Panc1 (cell line): ENCODE measurements at regions not wholly inside any gene's neighbourhood (a gene's known extent, or its start where the extent isn't known, plus 50 kb on each side); places are given as distances from the start of the nearest gene placed in this dataset.

ENCODE experiments used
- POLR2AphosphoS5 ChIP-seq: IDR thresholded peaks from 2 replicates; pipeline ENCODE4 v1.6.1; 2012; ENCODE audit warnings: mild to moderate bottlenecking, low read depth, low read length, moderate library complexity
- TF ChIP-seq, protein P1 (sequence below): fragments of 450-650 bp; IDR thresholded peaks from 2 replicates; pipeline ENCODE4 v1.5.1; 2017; ENCODE audit warnings: mild to moderate bottlenecking
- TF ChIP-seq, protein P2 (sequence below), 2 experiments: IDR thresholded peaks; 2 replicates each; pipeline ENCODE4 v1.6.1; 2011 to 2012; ENCODE audit warnings: low read depth in 2 of 2, control low read depth in 1 of 2, low read length in 1 of 2, mild to moderate bottlenecking in 1 of 2, moderate library complexity in 1 of 2; ENCODE audit not compliant: insufficient read depth in 1 of 2

DNA sequence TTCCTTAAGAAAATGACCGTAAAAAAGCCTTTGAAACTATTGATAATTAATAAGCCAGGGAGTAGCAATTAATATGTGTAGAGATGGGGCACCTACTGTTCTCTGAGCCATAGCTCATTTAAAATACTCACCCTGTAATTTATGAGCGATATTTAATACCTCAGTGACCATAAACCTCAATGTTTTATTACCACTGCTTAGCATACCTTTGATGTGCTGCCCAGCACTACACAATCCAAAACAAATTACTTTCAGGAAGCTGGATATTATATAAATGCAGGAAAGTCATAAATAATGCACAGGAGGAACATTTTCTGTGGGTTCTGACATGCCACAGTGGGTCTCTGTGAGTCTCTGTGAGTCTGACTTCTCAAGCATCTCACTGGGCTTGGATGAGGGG, 166.1 kb upstream of the RPL34 start:
- TF ChIP-seq, protein P1, sequence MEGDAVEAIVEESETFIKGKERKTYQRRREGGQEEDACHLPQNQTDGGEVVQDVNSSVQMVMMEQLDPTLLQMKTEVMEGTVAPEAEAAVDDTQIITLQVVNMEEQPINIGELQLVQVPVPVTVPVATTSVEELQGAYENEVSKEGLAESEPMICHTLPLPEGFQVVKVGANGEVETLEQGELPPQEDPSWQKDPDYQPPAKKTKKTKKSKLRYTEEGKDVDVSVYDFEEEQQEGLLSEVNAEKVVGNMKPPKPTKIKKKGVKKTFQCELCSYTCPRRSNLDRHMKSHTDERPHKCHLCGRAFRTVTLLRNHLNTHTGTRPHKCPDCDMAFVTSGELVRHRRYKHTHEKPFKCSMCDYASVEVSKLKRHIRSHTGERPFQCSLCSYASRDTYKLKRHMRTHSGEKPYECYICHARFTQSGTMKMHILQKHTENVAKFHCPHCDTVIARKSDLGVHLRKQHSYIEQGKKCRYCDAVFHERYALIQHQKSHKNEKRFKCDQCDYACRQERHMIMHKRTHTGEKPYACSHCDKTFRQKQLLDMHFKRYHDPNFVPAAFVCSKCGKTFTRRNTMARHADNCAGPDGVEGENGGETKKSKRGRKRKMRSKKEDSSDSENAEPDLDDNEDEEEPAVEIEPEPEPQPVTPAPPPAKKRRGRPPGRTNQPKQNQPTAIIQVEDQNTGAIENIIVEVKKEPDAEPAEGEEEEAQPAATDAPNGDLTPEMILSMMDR: no peak
- TF ChIP-seq, protein P2, sequence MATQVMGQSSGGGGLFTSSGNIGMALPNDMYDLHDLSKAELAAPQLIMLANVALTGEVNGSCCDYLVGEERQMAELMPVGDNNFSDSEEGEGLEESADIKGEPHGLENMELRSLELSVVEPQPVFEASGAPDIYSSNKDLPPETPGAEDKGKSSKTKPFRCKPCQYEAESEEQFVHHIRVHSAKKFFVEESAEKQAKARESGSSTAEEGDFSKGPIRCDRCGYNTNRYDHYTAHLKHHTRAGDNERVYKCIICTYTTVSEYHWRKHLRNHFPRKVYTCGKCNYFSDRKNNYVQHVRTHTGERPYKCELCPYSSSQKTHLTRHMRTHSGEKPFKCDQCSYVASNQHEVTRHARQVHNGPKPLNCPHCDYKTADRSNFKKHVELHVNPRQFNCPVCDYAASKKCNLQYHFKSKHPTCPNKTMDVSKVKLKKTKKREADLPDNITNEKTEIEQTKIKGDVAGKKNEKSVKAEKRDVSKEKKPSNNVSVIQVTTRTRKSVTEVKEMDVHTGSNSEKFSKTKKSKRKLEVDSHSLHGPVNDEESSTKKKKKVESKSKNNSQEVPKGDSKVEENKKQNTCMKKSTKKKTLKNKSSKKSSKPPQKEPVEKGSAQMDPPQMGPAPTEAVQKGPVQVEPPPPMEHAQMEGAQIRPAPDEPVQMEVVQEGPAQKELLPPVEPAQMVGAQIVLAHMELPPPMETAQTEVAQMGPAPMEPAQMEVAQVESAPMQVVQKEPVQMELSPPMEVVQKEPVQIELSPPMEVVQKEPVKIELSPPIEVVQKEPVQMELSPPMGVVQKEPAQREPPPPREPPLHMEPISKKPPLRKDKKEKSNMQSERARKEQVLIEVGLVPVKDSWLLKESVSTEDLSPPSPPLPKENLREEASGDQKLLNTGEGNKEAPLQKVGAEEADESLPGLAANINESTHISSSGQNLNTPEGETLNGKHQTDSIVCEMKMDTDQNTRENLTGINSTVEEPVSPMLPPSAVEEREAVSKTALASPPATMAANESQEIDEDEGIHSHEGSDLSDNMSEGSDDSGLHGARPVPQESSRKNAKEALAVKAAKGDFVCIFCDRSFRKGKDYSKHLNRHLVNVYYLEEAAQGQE (IDR thresholded peaks at IDR 0.05; ENCODE audit: insufficient read depth in 1 of 2, low read depth in 2 of 2, low read length in 1 of 2): no peak
- no peak for TF ChIP-seq POLR2AphosphoS5
